Fibroblast of lung (primary cell): ENCODE measurements at regions not wholly inside any gene's neighbourhood (a gene's known extent, or its start where the extent isn't known, plus 50 kb on each side); places are given as distances from the start of the nearest gene placed in this dataset.
A peak's percentile ranks its signal among the peaks of the same experiment; 100 is the strongest.

Experiments used
- DNase-seq, 2 donors: peaks; one replicate each; pipeline versions ENCODE4 v3.0.0 to v3.0.0-alpha.2; 2010; ENCODE audit warnings: low read depth in 2 of 2
- H2AFZ ChIP-seq: 2 replicates; pipeline ENCODE4 v1.5.1; 2012; ENCODE audit warnings: low read length, control low read depth, inconsistent platforms
- H3K27ac ChIP-seq: 2 replicates; pipeline ENCODE4 v1.5.1; 2011; ENCODE audit warnings: low read length, control low read depth; ENCODE audit not compliant: insufficient read depth
- H3K27me3 ChIP-seq: 2 replicates; pipeline ENCODE4 v1.5.1; 2011; ENCODE audit warnings: mild to moderate bottlenecking, low read length; ENCODE audit not compliant: control insufficient read depth, insufficient read depth
- H3K36me3 ChIP-seq: 2 replicates; pipeline ENCODE4 v1.5.1; 2011; ENCODE audit warnings: low read length; ENCODE audit not compliant: control insufficient read depth, insufficient read depth
- H3K4me1 ChIP-seq: 2 replicates; pipeline ENCODE4 v1.5.1; 2011; ENCODE audit warnings: low read length; ENCODE audit not compliant: control insufficient read depth, insufficient read depth; ENCODE audit errors: extremely low read depth
- H3K4me2 ChIP-seq: 2 replicates; pipeline ENCODE4 v1.5.1; 2011; ENCODE audit warnings: low read length, control low read depth; ENCODE audit not compliant: insufficient read depth; ENCODE audit errors: extremely low read depth
- H3K4me3 ChIP-seq, 4 experiments: fragments of 200-600 bp in 1 of 4; sonication (generic) in 1 of 4; replicated peaks in 1 of 4; 2 replicates each; pipeline ENCODE4 v1.5.1; 2011 to 2016; ENCODE audit warnings: low read length in 4 of 4, low read depth in 3 of 4, mild to moderate bottlenecking in 3 of 4, control low read depth in 2 of 4, inconsistent platforms in 1 of 4, mixed read lengths in 1 of 4; ENCODE audit not compliant: insufficient read depth in 1 of 4; ENCODE audit errors: control extremely low read depth in 1 of 4
- H3K79me2 ChIP-seq: 2 replicates; pipeline ENCODE4 v1.5.1; 2012; ENCODE audit warnings: mild to moderate bottlenecking, low read length, inconsistent platforms; ENCODE audit not compliant: control insufficient read depth, insufficient read depth
- H3K9ac ChIP-seq: 2 replicates; pipeline ENCODE4 v1.5.1; 2011; ENCODE audit warnings: mild to moderate bottlenecking, low read length, control low read depth; ENCODE audit not compliant: insufficient read depth
- H3K9me3 ChIP-seq: 2 replicates; pipeline ENCODE4 v1.5.1; 2012; ENCODE audit warnings: low read depth, low read length; ENCODE audit not compliant: control insufficient read depth, insufficient read depth
- H4K20me1 ChIP-seq: 2 replicates; pipeline ENCODE4 v1.5.1; 2011; ENCODE audit warnings: low read length; ENCODE audit not compliant: control insufficient read depth, insufficient read depth; ENCODE audit errors: extremely low read depth
- CTCF ChIP-seq, 2 donors: IDR thresholded peaks in 1 of 2; conservative IDR thresholded peaks in 1 of 2; 1 replicate in 1 of 2; 2 replicates in 1 of 2; pipeline ENCODE4 v1.5.1; 2011 to 2012; ENCODE audit warnings: low read length in 2 of 2, control low read depth in 1 of 2, inconsistent platforms in 1 of 2, low read depth in 1 of 2, mild to moderate bottlenecking in 1 of 2
- EZH2 ChIP-seq: IDR thresholded peaks from 2 replicates; pipeline ENCODE4 v1.5.1; 2012; ENCODE audit warnings: low read length, control low read depth, mild to moderate bottlenecking; ENCODE audit errors: missing control alignments

- TF ChIP-seq EZH2 (no peak), CTCF (conservative IDR thresholded peaks at IDR 0.05 in 1 of 2, IDR thresholded peaks at IDR 0.05 in 1 of 2; ENCODE audit: low read depth in 1 of 2, low read length in 2 of 2) (no peak)
- Histone ChIP-seq H3K27ac (no peak overlapping the region), H3K27me3 (peaks cover 5% of the 10 kb centered on the region), H3K4me1 (no peaks in the 10 kb centered on the region), H3K36me3 (no peaks in the 10 kb centered on the region), H3K4me3 (no peak overlapping the region), H4K20me1 (no peaks in the 10 kb centered on the region), H3K9me3 (no peaks in the 10 kb centered on the region), H2AFZ (no peak overlapping the region), H3K79me2 (no peaks in the 10 kb centered on the region), H3K9ac (no peak overlapping the region), H3K4me2 (no peak overlapping the region)
- DNase-seq: no peak
Measured at GRCh38 chr4:108519911-108520601, 100.3 kb upstream of the RPL34 start.

- Histone ChIP-seq H2AFZ (no peak overlapping the region), H3K4me3 (no peak overlapping the region), H3K27me3 (peaks cover 5% of the 10 kb centered on the region), H3K4me2 (no peak overlapping the region), H4K20me1 (no peaks in the 10 kb centered on the region), H3K4me1 (no peaks in the 10 kb centered on the region), H3K9ac (no peak overlapping the region), H3K9me3 (no peaks in the 10 kb centered on the region), H3K36me3 (no peaks in the 10 kb centered on the region), H3K79me2 (no peaks in the 10 kb centered on the region), H3K27ac (no peak overlapping the region)
- no peak for TF ChIP-seq EZH2
- no peak for TF ChIP-seq CTCF (conservative IDR thresholded peaks at IDR 0.05 in 1 of 2, IDR thresholded peaks at IDR 0.05 in 1 of 2; ENCODE audit: low read depth in 1 of 2, low read length in 2 of 2)
- no peak for DNase-seq
Measured at GRCh38 chr4:108519208-108519833, 101.1 kb upstream of the RPL34 start.

DNA sequence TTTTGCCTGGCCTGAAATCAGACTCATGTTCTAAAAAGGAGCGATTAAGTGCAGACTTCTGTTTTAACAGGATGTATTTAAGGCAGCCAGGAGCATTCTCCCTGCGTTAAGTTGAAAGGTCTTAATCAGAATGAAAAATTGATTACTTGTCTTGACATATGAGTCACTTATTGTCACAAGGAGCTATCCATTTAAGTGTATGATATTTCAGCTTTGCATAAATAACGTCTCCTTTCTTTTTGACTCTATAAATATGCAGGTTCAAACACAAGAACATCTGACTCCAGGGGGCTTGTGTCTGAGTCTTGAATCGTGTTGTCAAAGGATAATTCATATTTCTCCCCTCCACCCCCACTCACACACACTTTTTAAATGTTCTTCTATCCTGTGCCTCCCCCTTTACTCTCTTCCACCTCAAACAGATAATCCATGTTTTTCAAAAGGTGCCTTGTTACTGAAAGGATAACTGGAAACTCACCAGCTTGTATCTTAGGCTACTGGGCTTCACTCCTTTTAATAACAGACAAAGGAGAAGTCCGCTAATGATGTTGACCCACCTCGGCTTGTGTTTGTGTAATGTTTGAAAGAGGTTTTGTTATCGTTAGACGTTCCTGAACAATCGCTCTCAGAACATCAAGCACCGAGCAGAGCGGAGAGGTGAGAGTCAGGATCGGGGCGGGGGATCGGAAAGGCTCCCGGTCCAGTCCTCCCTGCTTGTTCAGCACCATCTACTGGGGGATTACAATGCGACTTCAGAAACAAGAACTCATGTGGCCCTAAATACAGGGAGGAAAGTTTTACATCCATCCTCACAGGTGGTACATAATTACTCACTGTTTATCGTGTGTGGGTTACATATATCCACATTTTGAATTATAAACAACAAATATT is 107.5 kb upstream of the RPL34 start:
- Histone ChIP-seq H3K9ac (no peak overlapping the region), H3K36me3 (no peaks in the 10 kb centered on the region), H3K4me2 (peak overlapping the region; percentile 61), H3K4me3 (peak overlapping the region in 2 of 4 experiments; percentile 31 to 37), H3K9me3 (no peaks in the 10 kb centered on the region), H3K79me2 (no peaks in the 10 kb centered on the region), H2AFZ (peak overlapping the region; percentile 45), H3K27ac (no peak overlapping the region), H3K27me3 (peaks cover 7% of the 10 kb centered on the region), H4K20me1 (no peaks in the 10 kb centered on the region), H3K4me1 (no peaks in the 10 kb centered on the region)
- TF ChIP-seq CTCF (conservative IDR thresholded peaks at IDR 0.05 in 1 of 2, IDR thresholded peaks at IDR 0.05 in 1 of 2; ENCODE audit: low read depth in 1 of 2, low read length in 2 of 2) (peak; percentile 55 to 67), EZH2 (no peak)
- DNase-seq: peak; percentile 69 to 76
